IMR-90 (cell line): ENCODE measurements at regions not wholly inside any gene's neighbourhood (a gene's known extent, or its start where the extent isn't known, plus 50 kb on each side); places are given as distances from the start of the nearest gene placed in this dataset.
A peak's percentile ranks its signal among the peaks of the same experiment; 100 is the strongest.

Experiments
- ATAC-seq: fragments of 200-7000 bp; cut with Tn5 transposase; 2 replicates; pipeline ENCODE4 v1.9.1; 2020; ENCODE audit warnings: low read depth, mild to moderate bottlenecking, moderate library complexity
- BruUV-seq: library from RNA; stranded (reverse); fragments of 400-500 nt; replicated peaks from 2 replicates; lab custom pipeline; 2021; lab: Mats Ljungman, UMichigan
- CTCF ChIA-PET: fragments of 300-600 bp; formaldehyde crosslinking; extraction: SDS; loops from one replicate; lab custom pipeline; 2021; ENCODE audit warnings: antibody characterized with exemption; lab: Yijun Ruan, JAX
- POLR2A ChIA-PET: fragments of 300-600 bp; sonication (Branson Sonifier 250); formaldehyde crosslinking; loops from one replicate; lab custom pipeline; 2022; ENCODE audit warnings: antibody characterized with exemption; ENCODE audit not compliant: unreplicated experiment; lab: Charles Lee
- DNase-seq: peaks from one replicate; pipeline ENCODE4 v3.0.0; 2013
- H2AFZ ChIP-seq: replicated peaks from 2 replicates; pipeline ENCODE3; 2013; ENCODE audit warnings: low read length, mild to moderate bottlenecking; ENCODE audit not compliant: poor library complexity
- H2AK5ac ChIP-seq: 2 replicates; pipeline ENCODE4 v1.6.1; 2013; ENCODE audit warnings: low read depth, low read length, inconsistent platforms
- H2AK9ac ChIP-seq: replicated peaks from 2 replicates; pipeline ENCODE3; 2013; ENCODE audit warnings: mild to moderate bottlenecking, low read depth, low read length, moderate library complexity; ENCODE audit not compliant: poor library complexity
- H2BK120ac ChIP-seq: 2 replicates; pipeline ENCODE4 v1.6.1; 2013; ENCODE audit warnings: low read depth, low read length, inconsistent platforms
- H2BK15ac ChIP-seq: 3 replicates; pipeline ENCODE4 v1.6.1; 2013; ENCODE audit warnings: low read depth, low read length, inconsistent platforms
- H2BK20ac ChIP-seq: 2 replicates; pipeline ENCODE4 v1.6.1; 2013; ENCODE audit warnings: low read depth, mild to moderate bottlenecking, inconsistent platforms, low read length, moderate library complexity
- H2BK5ac ChIP-seq: 2 replicates; pipeline ENCODE4 v1.6.1; 2013; ENCODE audit warnings: mild to moderate bottlenecking, low read depth, low read length, inconsistent platforms; ENCODE audit not compliant: poor library complexity, severe bottlenecking
- H3K14ac ChIP-seq: replicated peaks from 2 replicates; pipeline ENCODE4 v1.6.1; 2013; ENCODE audit warnings: low read depth, low read length, inconsistent platforms
- H3K18ac ChIP-seq: 2 replicates; pipeline ENCODE4 v1.6.1; 2013; ENCODE audit warnings: low read depth, low read length, control low read depth
- H3K23ac ChIP-seq: 2 replicates; pipeline ENCODE4 v1.6.1; 2013; ENCODE audit warnings: low read depth, low read length, inconsistent platforms
- H3K27ac ChIP-seq: 2 replicates; pipeline ENCODE4 v1.5.1; 2013; ENCODE audit warnings: mild to moderate bottlenecking, control low read depth, low read length; ENCODE audit not compliant: insufficient read depth
- H3K27me3 ChIP-seq: 2 replicates; pipeline ENCODE4 v1.6.1; 2013; ENCODE audit warnings: low read length; ENCODE audit not compliant: control insufficient read depth, insufficient read depth
- H3K36me3 ChIP-seq: 2 replicates; pipeline ENCODE4 v1.6.1; 2013; ENCODE audit warnings: low read length, mixed read lengths; ENCODE audit not compliant: control insufficient read depth, insufficient read depth
- H3K4ac ChIP-seq: 2 replicates; pipeline ENCODE4 v1.6.1; 2013; ENCODE audit warnings: low read depth, low read length, inconsistent platforms
- H3K4me1 ChIP-seq: 2 replicates; pipeline ENCODE4 v1.6.1; 2013; ENCODE audit warnings: low read length, mixed read lengths; ENCODE audit not compliant: control insufficient read depth, insufficient read depth
- H3K4me2 ChIP-seq: 2 replicates; pipeline ENCODE4 v1.6.1; 2013; ENCODE audit warnings: low read depth, mild to moderate bottlenecking, control low read depth, low read length, moderate library complexity
- H3K4me3 ChIP-seq: 2 replicates; pipeline ENCODE4 v1.5.1; 2013; ENCODE audit warnings: low read depth, mild to moderate bottlenecking, control low read depth, low read length, moderate library complexity; ENCODE audit not compliant: insufficient read depth
- H3K56ac ChIP-seq: 2 replicates; pipeline ENCODE4 v1.6.1; 2013; ENCODE audit warnings: low read length, inconsistent platforms; ENCODE audit not compliant: insufficient read depth; ENCODE audit errors: extremely low read depth
- H3K79me1 ChIP-seq, 2 experiments: 2 replicates each; pipeline ENCODE4 v1.6.1; 2013; ENCODE audit warnings: low read length in 2 of 2, inconsistent platforms in 1 of 2, low read depth in 1 of 2
- H3K9ac ChIP-seq: 2 replicates; pipeline ENCODE4 v1.6.1; 2013; ENCODE audit warnings: low read depth, low read length, control low read depth
- H3K9me1 ChIP-seq: 2 replicates; pipeline ENCODE4 v1.6.1; 2013; ENCODE audit warnings: low read length, inconsistent platforms; ENCODE audit not compliant: insufficient read depth
- H3K9me3 ChIP-seq: 2 replicates; pipeline ENCODE4 v1.6.1; 2013; ENCODE audit warnings: low read length; ENCODE audit not compliant: control insufficient read depth, insufficient read depth
- H4K20me1 ChIP-seq: 2 replicates; pipeline ENCODE4 v1.6.1; 2013; ENCODE audit warnings: low read length, inconsistent platforms; ENCODE audit not compliant: insufficient read depth
- H4K5ac ChIP-seq: 2 replicates; pipeline ENCODE4 v1.6.1; 2013; ENCODE audit warnings: mild to moderate bottlenecking, low read depth, low read length, control low read depth
- H4K8ac ChIP-seq, 2 experiments: 2 replicates each; pipeline ENCODE4 v1.6.1; 2013; ENCODE audit warnings: low read depth in 2 of 2, low read length in 2 of 2, control low read depth in 1 of 2, inconsistent platforms in 1 of 2
- H4K91ac ChIP-seq: 2 replicates; pipeline ENCODE4 v1.6.1; 2013; ENCODE audit warnings: low read depth, low read length, inconsistent platforms; ENCODE audit not compliant: insufficient read depth
- CEBPB ChIP-seq: IDR thresholded peaks from 2 replicates; pipeline ENCODE4 v1.6.1; 2012; ENCODE audit warnings: low read depth, low read length, improper control_type of control experiment
- CHD1 ChIP-seq: IDR thresholded peaks from 2 replicates; pipeline ENCODE4 v1.6.1; 2012; ENCODE audit warnings: low read depth, low read length, improper control_type of control experiment
- CTCF ChIP-seq: conservative IDR thresholded peaks from 2 replicates; pipeline ENCODE4 v1.5.1; 2012; ENCODE audit warnings: mild to moderate bottlenecking, low read depth, low read length, improper control_type of control experiment
- ELK1 ChIP-seq: fragments of 150-350 bp; IDR thresholded peaks from 2 replicates; pipeline ENCODE4 v1.6.1; 2016; ENCODE audit warnings: low read depth, mild to moderate bottlenecking, low read length, moderate library complexity, borderline replicate concordance
- FOS ChIP-seq: fragments of 150-350 bp; IDR thresholded peaks from 2 replicates; pipeline ENCODE4 v1.6.1; 2016; ENCODE audit warnings: low read depth, low read length
- MAFK ChIP-seq: IDR thresholded peaks from 2 replicates; pipeline ENCODE4 v1.6.1; 2012; ENCODE audit warnings: low read depth, low read length, improper control_type of control experiment
- MAZ ChIP-seq: IDR thresholded peaks from 2 replicates; pipeline ENCODE4 v1.6.1; 2012; ENCODE audit warnings: low read depth, mild to moderate bottlenecking, low read length, improper control_type of control experiment, moderate library complexity, borderline replicate concordance
- MXI1 ChIP-seq: IDR thresholded peaks from 2 replicates; pipeline ENCODE4 v1.6.1; 2012; ENCODE audit warnings: low read depth, mild to moderate bottlenecking, low read length, moderate library complexity, borderline replicate concordance
- NFE2L2 ChIP-seq: fragments of 150-350 bp; IDR thresholded peaks from 2 replicates; pipeline ENCODE4 v1.6.1; 2016; ENCODE audit warnings: low read depth, mild to moderate bottlenecking, low read length
- POLR2A ChIP-seq: IDR thresholded peaks from 2 replicates; pipeline ENCODE4 v1.6.1; 2012; ENCODE audit warnings: mild to moderate bottlenecking, low read depth, low read length
- RAD21 ChIP-seq: IDR thresholded peaks from 2 replicates; pipeline ENCODE4 v1.6.1; 2012; ENCODE audit warnings: low read length, improper control_type of control experiment
- RCOR1 ChIP-seq: IDR thresholded peaks from 2 replicates; pipeline ENCODE4 v1.6.1; 2012; ENCODE audit warnings: mild to moderate bottlenecking, low read length, improper control_type of control experiment; ENCODE audit not compliant: insufficient replicate concordance
- RFX5 ChIP-seq: IDR thresholded peaks from 2 replicates; pipeline ENCODE4 v1.8.0; 2012; ENCODE audit warnings: low read depth, mild to moderate bottlenecking, low read length, moderate library complexity
- USF2 ChIP-seq: fragments of 150-350 bp; IDR thresholded peaks from 2 replicates; pipeline ENCODE4 v1.6.1; 2017; ENCODE audit warnings: mild to moderate bottlenecking, antibody characterized with exemption, low read length, low read depth
- WGBS, 2 experiments: methylation state at CpG; one replicate each; pipeline versions ENCODE4 v1.1.5 to v1.1.7; 2013; ENCODE audit warnings: missing lambda C conversion rate in 2 of 2; ENCODE audit not compliant: insufficient read length in 1 of 2; ENCODE audit errors: extremely low coverage in 2 of 2; 5-methylcytosine and 5-hydroxymethylcytosine counted together
- dilution Hi-C: fragments of 300-500 bp; cut with HindIII; formaldehyde crosslinking; loops from one replicate; pipeline ENCODE4 v1.14.3; 2018; ENCODE audit warnings: low sequenced_read_pairs; ENCODE audit not compliant: unreplicated experiment
- in situ Hi-C: fragments of 300-500 bp; cut with MboI; formaldehyde crosslinking; loops from 3 replicates; pipeline ENCODE4 v1.14.3; 2019; ENCODE audit warnings: low sequenced_read_pairs, inconsistent platforms, mixed read lengths
- intact Hi-C: fragments of 100-400 bp; cut with micrococcal nuclease; formaldehyde crosslinking; loops from 2 replicates; pipeline ENCODE4 v1.10.0; 2022

- TF ChIP-seq MAZ (no peak), FOS (no peak), POLR2A (no peak), CTCF (no peak), RCOR1 (no peak), NFE2L2 (no peak), CHD1 (no peak), ELK1 (no peak), USF2 (no peak), RAD21 (no peak), MAFK (no peak), MXI1 (no peak), RFX5 (no peak), CEBPB (no peak)
- in situ Hi-C loops: no loop called here
- no peak for ATAC-seq
- CTCF ChIA-PET: no interaction called here
- Histone ChIP-seq H4K8ac (no peak overlapping the region), H2AFZ (peak overlapping the region; percentile 67), H3K14ac (peak overlapping the region; percentile 50; the same call in 1 of the 2 replicates), H3K4ac (no peak overlapping the region), H3K9me3 (no peaks in the 10 kb centered on the region), H4K91ac (no peak overlapping the region; the same call in 1 of the 2 replicates), H3K4me2 (no peak overlapping the region), H2AK5ac (no peak overlapping the region), H3K9me1 (peaks cover 4% of the 10 kb centered on the region), H2BK15ac (no peak overlapping the region), H4K20me1 (no peaks in the 10 kb centered on the region), H2AK9ac (no peak overlapping the region), H3K27ac (no peak overlapping the region), H4K5ac (no peak overlapping the region), H3K27me3 (no peaks in the 10 kb centered on the region), H3K18ac (no peak overlapping the region), H3K4me1 (peaks cover 5% of the 10 kb centered on the region; the same call in 1 of the 2 replicates), H2BK120ac (no peak overlapping the region), H3K23ac (no peak overlapping the region), H3K9ac (no peak overlapping the region), H3K4me3 (no peak overlapping the region), H3K56ac (no peak overlapping the region), H3K79me1 (no peaks in the 10 kb centered on the region), H2BK5ac (no peak overlapping the region), H3K36me3 (no peaks in the 10 kb centered on the region), H2BK20ac (no peak overlapping the region)
- DNase-seq: no peak
- BruUV-seq: no TSS peak
- intact Hi-C loops: no loop called here
- POLR2A ChIA-PET: no interaction called here
- dilution Hi-C loops: no loop called here
- no CpG with 5 or more reads among the region's 2 CpGs for WGBS, 2 experiments
Measured at GRCh38 chr1:224054012-224054411, 59.9 kb upstream of the FBXO28 start.
